ENCODE measurements at regions not wholly inside any gene's neighbourhood (a gene's known extent, or its start where the extent isn't known, plus 50 kb on each side); places are given as distances from the start of the nearest gene placed in this dataset.

DNA sequence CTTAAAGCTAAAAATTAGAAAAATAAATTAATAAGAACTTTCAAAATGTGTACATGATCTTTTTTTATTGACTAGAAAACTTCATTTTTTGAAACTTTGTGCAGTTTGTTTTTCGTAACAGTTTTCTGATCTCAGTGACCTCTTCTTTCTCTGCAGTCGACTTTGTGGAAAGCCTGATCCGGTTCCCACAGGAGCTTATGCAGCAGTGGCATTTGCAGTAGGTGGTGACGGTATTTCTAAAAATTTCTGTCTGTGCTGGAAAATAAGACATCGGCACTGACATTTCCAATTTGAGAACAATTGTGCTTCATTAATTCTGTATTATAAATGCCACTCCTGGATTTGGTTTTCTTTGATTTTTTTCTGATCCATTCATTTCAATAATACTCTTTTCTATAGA lies 68.8 kb downstream of the CLDN17 start:
- DNase-seq (ENCODE audit: extremely low read depth in 1 of 4, low spot score in 3 of 4): no peak
- Histone ChIP-seq H2AFZ (ENCODE audit: low read depth, low read length) (no peak overlapping the region), H3K9me3 (replicated peaks; ENCODE audit: control insufficient read depth, insufficient read depth, low read depth, low read length) (no peaks in the 10 kb centered on the region), H3K27me3 (ENCODE audit: control insufficient read depth in 2 of 2, insufficient read depth in 2 of 2, low read length in 2 of 2) (no peaks in the 10 kb centered on the region), H3K4me2 (ENCODE audit: insufficient read depth, low read length) (no peak overlapping the region), H3K4me3 (no peak overlapping the region), H3K4me1 (replicated peaks in 1 of 2; ENCODE audit: control insufficient read depth in 2 of 2, insufficient read depth in 2 of 2, low read length in 2 of 2) (no peaks in the 10 kb centered on the region), H3K27ac (ENCODE audit: extremely low read depth, low read depth, low read length) (no peak overlapping the region), H3K9ac (ENCODE audit: insufficient read depth in 1 of 2, low read depth in 2 of 2, low read length in 2 of 2) (no peak overlapping the region), H4K20me1 (replicated peaks; ENCODE audit: control insufficient read depth, insufficient read depth, low read length) (no peaks in the 10 kb centered on the region), H3K36me3 (ENCODE audit: control insufficient read depth, insufficient read depth, low read length) (no peaks in the 10 kb centered on the region), H3K79me2 (ENCODE audit: control insufficient read depth, insufficient read depth, low read length) (no peaks in the 10 kb centered on the region), H3K9me1 (ENCODE audit: control insufficient read depth, insufficient read depth, low read length) (no peaks in the 10 kb centered on the region)
- ATAC-seq: no peak
- BruUV-seq (replicated peaks): no TSS peak
- in situ Hi-C loops (cut with MboI): no loop called here
- intact Hi-C loops (cut with micrococcal nuclease): no loop called here
- TF ChIP-seq ZNF263 (CRISPR knock-in tag; IDR thresholded peaks at IDR 0.05; ENCODE audit: borderline replicate concordance) (no peak), KLF10 (CRISPR knock-in tag; IDR thresholded peaks at IDR 0.05) (no peak), HBP1 (CRISPR knock-in tag; IDR thresholded peaks at IDR 0.05) (no peak), ZNF639 (CRISPR knock-in tag; conservative IDR thresholded peaks at IDR 0.05 in 1 of 2, IDR thresholded peaks at IDR 0.05 in 1 of 2) (no peak), ZNF431 (CRISPR knock-in tag; IDR thresholded peaks at IDR 0.05) (no peak)
- WGBS (ENCODE audit: insufficient coverage, low coverage, missing lambda C conversion rate): 1% methylated on average over 5 of the region's 5 CpGs
- no peak for FAIRE-seq
- ChIA-PET POLR2A (no interaction called here), CTCF (ENCODE audit: low intra/inter-chr PET ratio) (no interaction called here)

Data from K562 (cell line).